ENCODE measurements at regions not wholly inside any gene's neighbourhood (a gene's known extent, or its start where the extent isn't known, plus 50 kb on each side); places are given as distances from the start of the nearest gene placed in this dataset.
"Not testable (repeated sequence)": the region's sequence is repeated elsewhere in the genome, so short reads cannot be mapped to it uniquely, and the experiment has no call there.

GRCh38 chr1:83481284-83481683 lies 517.6 kb downstream of the TTLL7 start:
- not testable (repeated sequence) for H3K9ac ChIP-seq; H3K4me1 ChIP-seq; H3K36me3 ChIP-seq; H3K27me3 ChIP-seq; H3K4me3 ChIP-seq; H3K27ac ChIP-seq; H3K9me3 ChIP-seq (replicated peaks in 1 of 11); H3K4me2 ChIP-seq; H4K20me1 ChIP-seq

GRCh38 chr1:83479591-83480239 lies 519.2 kb downstream of the TTLL7 start:
- H3K4me3 ChIP-seq; H3K4me2 ChIP-seq; H3K36me3 ChIP-seq; H3K9ac ChIP-seq; H3K27me3 ChIP-seq; H4K20me1 ChIP-seq; H3K4me1 ChIP-seq; H3K9me3 ChIP-seq (replicated peaks in 1 of 11); H3K27ac ChIP-seq: not testable (repeated sequence)

GRCh38 chr1:83478127-83478526 lies 520.8 kb downstream of the TTLL7 start:
- H3K4me3 ChIP-seq; H3K27me3 ChIP-seq; H3K4me2 ChIP-seq; H3K9ac ChIP-seq; H3K4me1 ChIP-seq; H3K36me3 ChIP-seq; H3K27ac ChIP-seq; H4K20me1 ChIP-seq; H3K9me3 ChIP-seq (replicated peaks in 1 of 11): not testable (repeated sequence)

- H3K27me3 ChIP-seq; H3K4me2 ChIP-seq; H4K20me1 ChIP-seq; H3K27ac ChIP-seq; H3K9ac ChIP-seq; H3K36me3 ChIP-seq; H3K4me1 ChIP-seq; H3K9me3 ChIP-seq (replicated peaks in 1 of 11); H3K4me3 ChIP-seq: not testable (repeated sequence)
Measured at GRCh38 chr1:83476518-83476917, 522.4 kb downstream of the TTLL7 start.

GRCh38 chr1:83474946-83475345 lies 524.0 kb downstream of the TTLL7 start:
- not testable (repeated sequence) for H3K9me3 ChIP-seq (replicated peaks in 1 of 11); H3K27ac ChIP-seq; H3K4me3 ChIP-seq; H4K20me1 ChIP-seq; H3K4me1 ChIP-seq; H3K36me3 ChIP-seq; H3K9ac ChIP-seq; H3K4me2 ChIP-seq; H3K27me3 ChIP-seq

GRCh38 chr1:83473986-83474385 lies 524.9 kb downstream of the TTLL7 start:
- H4K20me1 ChIP-seq; H3K4me2 ChIP-seq; H3K27me3 ChIP-seq; H3K9me3 ChIP-seq (replicated peaks in 1 of 11); H3K4me1 ChIP-seq; H3K9ac ChIP-seq; H3K4me3 ChIP-seq; H3K27ac ChIP-seq; H3K36me3 ChIP-seq: not testable (repeated sequence)

- H3K36me3 ChIP-seq; H3K4me2 ChIP-seq; H3K9me3 ChIP-seq (replicated peaks in 1 of 11); H4K20me1 ChIP-seq; H3K4me1 ChIP-seq; H3K27me3 ChIP-seq; H3K27ac ChIP-seq; H3K4me3 ChIP-seq; H3K9ac ChIP-seq: not testable (repeated sequence)
Measured at GRCh38 chr1:83472066-83472465, 526.9 kb downstream of the TTLL7 start.

GRCh38 chr1:83471272-83471671 lies 527.7 kb downstream of the TTLL7 start:
- not testable (repeated sequence) for H4K20me1 ChIP-seq; H3K9me3 ChIP-seq (replicated peaks in 1 of 11); H3K27ac ChIP-seq; H3K27me3 ChIP-seq; H3K9ac ChIP-seq; H3K4me1 ChIP-seq; H3K36me3 ChIP-seq; H3K4me3 ChIP-seq; H3K4me2 ChIP-seq

GRCh38 chr1:83468336-83468735 lies 530.6 kb downstream of the TTLL7 start:
- H3K9me3 ChIP-seq (replicated peaks in 1 of 11); H3K4me3 ChIP-seq; H3K9ac ChIP-seq; H3K27me3 ChIP-seq; H4K20me1 ChIP-seq; H3K27ac ChIP-seq; H3K4me2 ChIP-seq; H3K4me1 ChIP-seq; H3K36me3 ChIP-seq: not testable (repeated sequence)

- H3K36me3 ChIP-seq; H4K20me1 ChIP-seq; H3K27me3 ChIP-seq; H3K4me1 ChIP-seq; H3K4me2 ChIP-seq; H3K9ac ChIP-seq; H3K4me3 ChIP-seq; H3K27ac ChIP-seq; H3K9me3 ChIP-seq (replicated peaks in 1 of 11): not testable (repeated sequence)
Measured at GRCh38 chr1:83457735-83458248, 541.1 kb downstream of the TTLL7 start.

GRCh38 chr1:83457281-83457680 lies 541.7 kb downstream of the TTLL7 start:
- not testable (repeated sequence) for H3K9ac ChIP-seq; H3K9me3 ChIP-seq (replicated peaks in 1 of 11); H4K20me1 ChIP-seq; H3K4me1 ChIP-seq; H3K27ac ChIP-seq; H3K4me2 ChIP-seq; H3K27me3 ChIP-seq; H3K4me3 ChIP-seq; H3K36me3 ChIP-seq

GRCh38 chr1:83455753-83456152 lies 543.2 kb downstream of the TTLL7 start:
- not testable (repeated sequence) for H3K4me2 ChIP-seq; H4K20me1 ChIP-seq; H3K9ac ChIP-seq; H3K9me3 ChIP-seq (replicated peaks in 1 of 11); H3K36me3 ChIP-seq; H3K4me3 ChIP-seq; H3K27ac ChIP-seq; H3K4me1 ChIP-seq; H3K27me3 ChIP-seq

GRCh38 chr1:83445873-83446272 lies 553.1 kb downstream of the TTLL7 start:
- H3K4me1 ChIP-seq; H3K9ac ChIP-seq; H3K27ac ChIP-seq; H3K9me3 ChIP-seq (replicated peaks in 1 of 11); H3K36me3 ChIP-seq; H3K4me3 ChIP-seq; H4K20me1 ChIP-seq; H3K4me2 ChIP-seq; H3K27me3 ChIP-seq: not testable (repeated sequence)

- H3K9me3 ChIP-seq (replicated peaks in 1 of 11); H3K4me2 ChIP-seq; H3K27ac ChIP-seq; H4K20me1 ChIP-seq; H3K4me1 ChIP-seq; H3K4me3 ChIP-seq; H3K27me3 ChIP-seq; H3K9ac ChIP-seq; H3K36me3 ChIP-seq: not testable (repeated sequence)
Measured at GRCh38 chr1:83442412-83442811, 556.5 kb downstream of the TTLL7 start.

GRCh38 chr1:83440586-83440985 lies 558.3 kb downstream of the TTLL7 start:
- not testable (repeated sequence) for H3K27me3 ChIP-seq; H3K36me3 ChIP-seq; H3K4me3 ChIP-seq; H3K4me2 ChIP-seq; H3K4me1 ChIP-seq; H3K27ac ChIP-seq; H3K9me3 ChIP-seq (replicated peaks in 1 of 11); H3K9ac ChIP-seq; H4K20me1 ChIP-seq
